Epidermal melanocyte (primary cell): ENCODE measurements at regions not wholly inside any gene's neighbourhood (a gene's known extent, or its start where the extent isn't known, plus 50 kb on each side); places are given as distances from the start of the nearest gene placed in this dataset.

Experiments used
- DNase-seq: peaks from one replicate; pipeline ENCODE4 v3.0.0; 2011; ENCODE audit warnings: low spot score; ENCODE audit not compliant: insufficient read length

DNA sequence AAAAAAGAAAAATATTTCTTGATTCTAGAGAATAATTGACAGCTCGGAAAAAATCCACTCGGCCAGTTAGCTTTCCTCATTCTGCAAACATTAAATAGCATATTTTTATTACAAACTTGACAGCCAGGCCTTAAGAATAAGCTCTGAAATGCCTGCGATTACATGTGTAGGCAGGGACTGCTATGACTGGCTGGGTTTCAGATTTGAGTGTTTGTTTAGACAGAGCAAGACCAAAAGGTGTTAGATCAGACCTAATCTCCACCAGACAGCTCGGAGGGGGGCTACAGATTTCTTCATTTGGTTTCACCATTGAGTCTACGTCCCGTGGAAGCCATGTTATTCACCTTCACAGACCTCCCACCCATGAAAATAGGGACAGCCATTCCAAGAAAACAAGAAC lies 192.1 kb upstream of the ADAMTS5 start:
- no peak for DNase-seq

DNA sequence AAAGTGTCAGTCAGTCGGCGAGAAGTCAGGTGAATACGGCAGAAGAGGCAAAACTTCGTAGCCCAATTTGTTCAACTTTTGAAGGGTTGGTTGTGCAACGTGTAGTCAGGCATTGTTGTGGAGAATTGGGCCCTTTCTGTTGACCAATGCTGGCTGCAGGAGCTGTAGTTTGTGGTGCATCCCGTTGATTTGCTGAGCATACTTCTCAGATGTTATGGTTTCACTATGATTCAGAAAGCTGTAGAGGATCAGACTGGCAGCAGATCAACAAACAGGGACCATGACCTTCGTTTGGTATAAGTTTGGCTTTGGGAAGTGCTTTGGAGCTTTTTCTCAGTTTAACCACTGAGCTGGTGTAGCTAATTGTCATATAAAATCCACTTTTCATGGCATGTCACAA lies 190.2 kb upstream of the ADAMTS5 start:
- DNase-seq = no peak

- DNase-seq = no peak
Measured at GRCh38 chr21:27156666-27157065, 189.8 kb upstream of the ADAMTS5 start.

DNA sequence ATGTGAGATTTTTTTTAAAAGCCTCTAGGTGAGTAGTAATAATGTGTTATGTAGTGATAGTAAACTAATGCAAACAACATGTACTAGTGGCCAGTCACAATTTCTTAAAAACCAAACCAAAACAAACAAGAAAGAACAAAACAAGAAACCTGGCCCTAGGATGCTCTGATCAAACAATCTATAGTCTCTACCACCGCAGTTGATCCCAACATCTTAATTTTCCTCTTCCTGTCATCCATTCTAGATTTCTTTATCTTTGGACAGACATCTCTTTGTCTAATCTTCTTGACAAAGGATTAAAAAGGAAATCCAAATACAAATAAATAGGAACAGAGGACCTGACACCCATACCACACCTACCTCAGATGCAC lies 188.2 kb upstream of the ADAMTS5 start:
- DNase-seq = no peak

- DNase-seq = no peak
Measured at GRCh38 chr21:27154451-27155129, 187.7 kb upstream of the ADAMTS5 start.

DNA sequence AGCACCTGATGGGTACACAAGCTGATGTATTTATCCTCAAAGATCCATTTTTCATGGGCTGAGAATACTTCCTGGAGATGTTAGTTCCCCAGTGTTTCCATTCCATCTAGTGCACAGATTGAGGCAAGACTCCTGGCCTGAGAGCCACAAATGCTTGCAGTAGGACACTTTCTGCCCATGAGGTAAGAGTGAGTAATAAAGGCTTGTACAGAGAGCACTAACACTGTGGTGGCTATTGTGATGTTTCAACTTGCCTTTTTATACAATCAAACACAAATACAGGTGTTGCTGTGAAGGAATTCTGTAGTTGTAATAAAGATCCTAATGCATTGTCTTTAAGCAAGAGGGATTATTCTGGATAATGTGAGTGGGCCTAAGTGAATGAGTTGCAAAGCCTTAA lies 186.1 kb upstream of the ADAMTS5 start:
- DNase-seq = no peak

DNA sequence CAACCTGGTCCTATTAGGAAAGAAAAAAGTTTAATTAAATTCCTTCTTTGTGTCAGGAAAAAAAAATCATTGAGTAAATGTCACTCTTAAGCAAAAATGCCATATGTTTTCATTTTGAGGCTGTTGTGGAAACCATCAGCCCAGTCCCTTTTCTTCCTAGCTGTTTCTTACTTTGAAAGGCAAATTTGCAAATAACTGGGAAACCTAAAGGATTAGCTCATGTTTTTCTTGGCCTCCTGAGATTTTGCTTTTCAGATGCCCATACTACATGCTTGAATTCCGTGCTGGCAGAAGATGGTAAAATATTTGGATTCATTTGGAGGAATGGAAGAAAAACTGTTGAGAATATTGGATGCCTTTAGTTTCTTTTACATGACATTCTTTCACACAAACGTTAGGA lies 182.1 kb upstream of the ADAMTS5 start:
- no peak for DNase-seq

DNA sequence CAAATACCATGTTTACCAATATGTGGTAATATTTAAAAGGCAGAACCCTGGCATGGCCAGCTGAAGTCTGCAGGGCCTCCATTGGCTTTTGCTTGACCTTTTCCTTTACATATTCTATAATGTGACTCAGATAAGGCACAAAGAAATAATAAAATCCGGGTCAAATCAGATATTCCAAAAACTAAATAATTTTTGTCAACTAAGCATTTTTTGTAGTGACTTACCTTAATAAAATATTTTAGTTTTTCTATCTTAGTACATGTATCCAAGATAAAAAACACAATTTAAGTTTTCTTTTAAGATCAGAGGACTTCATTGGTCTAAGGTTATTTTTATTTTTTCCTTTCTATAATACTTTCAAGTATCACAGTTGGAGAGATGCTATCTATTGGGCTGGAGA lies 179.4 kb upstream of the ADAMTS5 start:
- no peak for DNase-seq

DNA sequence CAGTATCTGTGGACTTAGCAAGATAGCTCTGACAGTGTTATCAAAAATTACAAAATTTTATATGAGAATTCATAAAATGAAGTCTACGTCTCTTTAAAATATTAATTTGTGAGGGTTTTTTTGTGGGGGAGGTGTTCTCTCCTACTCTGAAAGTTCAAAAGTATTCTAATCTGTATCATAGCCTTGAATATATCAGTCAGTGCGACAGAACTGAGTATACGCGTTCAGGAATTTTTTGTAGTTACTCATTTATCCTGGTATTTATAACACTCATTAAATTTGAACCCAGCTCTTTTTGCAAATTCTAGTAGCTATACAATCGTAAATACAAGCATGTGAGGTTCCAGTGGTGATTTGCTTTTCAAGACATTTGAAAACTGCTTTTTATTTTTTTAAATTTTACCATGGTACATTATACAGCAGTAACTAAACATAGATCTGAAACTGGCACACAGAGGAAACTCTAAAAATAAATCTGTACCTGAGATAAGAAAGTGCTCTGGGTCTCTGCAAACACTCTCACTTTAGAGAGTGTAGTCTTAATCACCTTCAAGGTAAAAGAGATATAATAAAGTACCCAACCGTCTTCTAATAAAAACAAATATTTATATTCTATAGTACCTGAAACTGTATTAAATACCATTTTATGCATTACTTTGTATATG lies 178.4 kb upstream of the ADAMTS5 start:
- no peak for DNase-seq

DNA sequence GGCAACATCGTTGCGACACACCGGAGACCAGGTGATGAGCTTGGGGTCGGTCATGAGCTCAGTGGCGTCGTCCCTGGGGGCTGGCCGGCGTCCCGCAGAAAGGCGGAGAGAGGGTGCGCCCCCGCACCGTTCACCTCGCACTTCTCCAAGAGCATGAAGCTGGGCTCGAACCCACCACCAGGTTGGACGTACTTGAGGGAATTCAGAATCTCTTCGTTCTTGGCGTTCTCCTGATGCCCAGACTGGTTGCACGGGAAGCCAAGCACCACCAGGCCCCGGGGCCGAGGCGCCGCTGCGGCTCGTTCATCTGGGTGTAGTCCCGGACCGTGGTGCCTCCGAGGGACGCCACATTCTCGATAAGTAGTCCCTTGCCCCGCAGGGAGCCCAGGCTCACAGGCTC lies 176.6 kb upstream of the ADAMTS5 start:
- DNase-seq = no peak

DNA sequence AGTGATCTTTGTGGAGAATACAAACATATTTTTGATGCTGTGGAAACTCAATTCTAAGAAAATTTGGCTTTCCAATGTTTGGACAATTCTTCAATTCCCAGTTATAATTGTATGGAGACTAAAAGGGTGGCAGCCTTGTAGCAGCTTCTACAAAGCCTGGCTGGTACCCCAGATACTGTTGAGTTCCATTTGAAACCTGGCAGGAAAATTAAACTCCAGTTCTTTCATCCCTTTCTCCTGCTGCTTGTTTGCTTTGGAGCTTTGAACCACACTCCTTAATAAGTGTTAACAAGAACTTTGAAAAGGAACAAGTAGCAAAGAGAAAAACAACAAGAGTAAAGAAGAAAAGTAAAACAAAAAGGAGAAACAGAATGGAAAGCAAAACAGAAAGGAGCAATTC lies 172.6 kb upstream of the ADAMTS5 start:
- no peak for DNase-seq

- no peak for DNase-seq
Measured at GRCh38 chr21:27134516-27134915, 167.6 kb upstream of the ADAMTS5 start.

DNA sequence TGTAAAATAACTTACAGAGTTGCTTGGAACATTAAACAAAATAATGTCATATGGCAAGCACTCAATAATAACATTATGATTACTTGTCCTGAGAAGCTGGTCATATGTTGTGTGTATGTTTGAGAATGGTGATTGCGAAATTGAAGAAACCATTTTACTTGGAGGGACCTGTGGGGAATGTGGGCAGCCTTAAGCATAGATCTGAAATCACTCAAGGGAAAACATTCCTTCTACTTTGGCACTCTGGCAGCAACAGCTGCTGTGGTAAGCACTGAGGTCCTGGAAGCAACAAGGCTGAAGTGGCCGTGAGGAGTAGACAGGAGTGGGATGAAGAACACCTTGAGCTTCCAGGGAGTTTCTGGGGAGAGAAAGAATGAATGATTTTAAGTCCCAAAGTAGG lies 165.4 kb upstream of the ADAMTS5 start:
- no peak for DNase-seq

DNA sequence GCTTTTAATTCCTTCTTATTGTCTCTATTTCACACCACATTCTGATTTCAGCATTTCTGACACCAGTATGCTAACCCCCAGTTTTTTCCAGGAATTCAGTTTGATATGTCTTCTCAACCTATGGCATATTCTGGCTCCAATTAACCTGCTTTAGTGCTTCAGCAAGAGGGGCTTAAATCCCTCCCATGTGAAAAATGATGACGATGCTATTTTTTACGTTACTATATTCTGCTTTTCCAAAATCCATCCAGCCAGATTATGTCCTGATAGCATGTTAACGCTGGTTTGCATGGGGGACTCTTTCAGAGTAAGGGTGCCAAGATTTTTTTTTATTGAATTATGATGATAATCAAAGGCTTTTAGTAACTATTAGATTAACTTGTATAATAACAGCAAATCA lies 163.3 kb upstream of the ADAMTS5 start:
- no peak for DNase-seq

DNA sequence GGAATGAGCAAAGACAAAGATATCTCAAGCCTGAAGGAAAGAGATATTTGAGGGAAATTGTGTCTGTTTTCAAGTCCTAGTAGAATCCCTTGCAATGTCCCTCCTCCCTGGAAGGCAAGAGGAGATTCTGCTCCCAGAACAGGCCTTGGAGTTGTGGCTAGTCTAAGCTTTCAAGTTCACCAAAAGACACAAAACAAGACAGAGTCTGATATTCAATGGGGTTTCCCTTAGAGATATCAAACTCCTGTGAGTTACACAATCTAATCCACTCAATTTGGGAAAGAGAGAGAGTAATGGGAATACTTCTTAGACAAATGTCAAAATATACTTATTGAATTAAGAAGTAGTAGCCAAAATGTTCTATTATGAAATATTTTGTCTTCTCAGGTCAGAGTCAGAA lies 162.8 kb upstream of the ADAMTS5 start:
- no peak for DNase-seq

DNA sequence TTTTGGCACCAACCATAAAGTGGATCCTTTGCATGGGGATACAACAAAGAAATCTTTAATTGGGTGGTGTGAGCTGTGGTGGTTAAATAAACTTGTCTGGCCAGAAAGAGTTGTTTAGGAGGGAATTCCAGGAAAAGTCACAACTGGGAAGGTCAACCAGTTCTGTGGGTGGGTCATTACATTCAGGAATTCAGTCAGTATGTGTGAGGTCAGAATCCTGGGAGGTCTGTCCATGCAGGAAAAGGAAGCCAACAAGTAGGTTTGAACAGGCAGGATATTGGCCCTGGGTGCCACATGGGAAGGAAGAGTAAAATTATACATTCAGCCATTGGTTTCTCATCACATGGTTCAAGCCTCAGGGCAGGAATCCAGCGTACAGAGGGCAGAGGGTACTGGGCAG lies 162.3 kb upstream of the ADAMTS5 start:
- DNase-seq = no peak

DNA sequence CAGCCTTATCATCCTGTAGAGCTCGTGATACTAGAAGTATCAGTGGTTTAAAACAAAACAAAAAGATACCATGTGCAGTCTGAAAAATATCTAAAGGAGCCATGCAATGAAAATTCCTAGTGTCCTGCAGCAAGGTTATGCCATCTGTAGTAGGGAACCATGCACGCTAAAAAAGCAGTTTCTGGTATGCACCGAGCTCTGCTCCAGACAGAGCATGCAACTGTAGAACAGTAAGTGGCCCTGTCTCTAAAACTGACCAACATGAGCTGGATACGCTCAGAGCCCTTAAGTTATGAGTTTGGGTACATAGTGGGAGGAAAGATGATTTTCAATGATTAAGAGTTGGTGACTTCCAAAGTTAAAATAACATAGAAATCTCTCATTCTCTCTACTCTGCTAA lies 159.3 kb upstream of the ADAMTS5 start:
- no peak for DNase-seq

DNA sequence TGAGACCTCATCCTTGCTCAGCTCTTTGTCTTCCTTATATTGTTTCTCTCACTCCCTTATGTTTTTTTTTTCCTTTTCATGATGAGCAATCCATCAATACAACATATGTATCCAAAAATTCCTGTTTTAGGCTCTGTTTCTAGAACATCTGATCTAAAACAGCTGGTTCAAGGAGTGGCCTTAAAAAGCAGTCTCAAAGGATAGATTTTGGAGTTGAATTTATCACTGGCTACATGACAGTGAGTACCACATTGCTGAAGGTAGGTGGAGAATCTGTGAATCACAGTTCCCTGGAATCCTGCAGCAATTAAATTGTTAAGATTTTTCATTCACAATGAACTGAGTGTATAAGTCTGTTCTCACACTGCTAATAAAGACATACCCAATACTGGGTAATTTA lies 155.8 kb upstream of the ADAMTS5 start:
- no peak for DNase-seq

DNA sequence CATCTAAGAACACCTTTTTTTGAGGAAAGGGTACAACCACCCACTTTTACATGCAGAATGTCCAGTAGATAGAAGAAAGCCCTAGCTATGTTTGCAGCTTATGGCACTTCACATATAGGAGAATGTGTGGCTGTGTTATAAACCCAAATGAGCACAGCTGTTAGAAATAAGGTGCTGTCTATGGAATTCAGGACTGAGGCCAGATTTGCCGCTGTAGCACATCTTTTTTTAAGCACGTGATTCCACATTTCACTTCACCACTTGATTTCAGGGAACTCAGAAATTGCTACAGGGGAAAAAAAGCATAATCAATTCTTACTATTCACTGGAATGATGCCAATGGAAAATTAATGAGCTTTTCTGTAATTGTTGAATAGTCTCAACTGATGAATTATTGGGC lies 147.2 kb upstream of the ADAMTS5 start:
- no peak for DNase-seq

GRCh38 chr21:27112186-27112585 lies 145.3 kb upstream of the ADAMTS5 start:
- no peak for DNase-seq

DNA sequence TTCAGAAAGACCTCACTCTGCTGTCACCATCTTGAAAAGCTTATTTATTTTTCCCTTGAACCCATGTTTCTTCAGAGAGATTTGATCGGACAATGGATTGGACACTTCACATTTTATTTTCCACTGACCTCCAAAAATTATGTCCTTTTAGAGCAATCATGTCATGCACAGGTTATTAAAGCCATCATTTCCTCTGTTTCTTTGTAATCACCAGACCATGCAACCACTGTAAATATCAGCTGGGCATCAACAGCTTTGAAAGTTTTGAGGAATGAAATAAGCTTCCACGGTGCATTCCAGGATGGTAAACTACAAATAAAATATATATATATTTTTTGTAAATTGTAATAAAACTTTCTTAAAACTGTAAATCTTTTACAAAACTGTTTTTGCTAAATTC lies 144.1 kb upstream of the ADAMTS5 start:
- DNase-seq = no peak

GRCh38 chr21:27108701-27109100 lies 141.8 kb upstream of the ADAMTS5 start:
- DNase-seq = no peak

- DNase-seq = no peak
Measured at GRCh38 chr21:27108228-27108627, 141.3 kb upstream of the ADAMTS5 start.
